ENCODE measurements at regions not wholly inside any gene's neighbourhood (a gene's known extent, or its start where the extent isn't known, plus 50 kb on each side); places are given as distances from the start of the nearest gene placed in this dataset.

DNA sequence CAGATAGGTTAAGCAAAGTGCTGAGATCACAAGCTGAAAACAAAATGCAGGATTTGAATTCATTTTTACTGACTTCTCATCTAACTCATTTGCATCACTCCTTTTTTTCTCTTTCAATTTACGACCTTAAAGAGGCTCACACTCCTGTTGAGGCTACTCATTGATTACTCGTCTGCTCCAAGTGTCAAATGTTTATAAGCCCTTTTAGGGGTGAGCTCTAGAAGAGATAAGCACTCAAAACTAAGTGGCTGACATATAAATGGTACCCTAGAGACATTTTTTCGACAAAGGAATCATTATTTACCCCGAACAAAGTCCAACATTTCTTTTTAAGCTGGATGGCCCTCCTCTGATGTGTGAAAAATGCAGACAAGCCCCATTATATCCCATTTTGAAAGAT, 483.1 kb downstream of the MAT2B start:
- no peak overlapping the region for H3K4me3 ChIP-seq (ENCODE audit: low read depth, low read length, poor library complexity, severe bottlenecking)
- intact Hi-C loops (cut with micrococcal nuclease; ENCODE audit: unreplicated experiment), result no loop called here
- no peak overlapping the region for H3K27ac ChIP-seq (ENCODE audit: low read depth, low read length, poor library complexity, severe bottlenecking)
- ChIA-PET CTCF (ENCODE audit: unreplicated experiment) (interaction anchor here (0.6 kb wide), 1 partner anchor 51 kb away, joined by 5 read pairs; no protein-coding TSS in a partner anchor), POLR2A (no interaction called here)
- DNase-seq (ENCODE audit: low spot score), result no peak
- H3K9me3 ChIP-seq (ENCODE audit: low read length), result no peaks in the 10 kb centered on the region
- no TSS peak for BruUV-seq (replicated peaks)
- no peak overlapping the region for H3K4me2 ChIP-seq (ENCODE audit: low read length)
- H2AFZ ChIP-seq (ENCODE audit: low read length), result no peak overlapping the region
- no peaks in the 10 kb centered on the region for H3K36me3 ChIP-seq (ENCODE audit: insufficient read depth, low read length)
- no peaks in the 10 kb centered on the region for H3K4me1 ChIP-seq (ENCODE audit: insufficient read depth, low read length, poor library complexity, severe bottlenecking)
- no peak for TF ChIP-seq EZH2phosphoT487 (IDR thresholded peaks at IDR 0.05; ENCODE audit: borderline replicate concordance, low read depth, low read length)
- TF ChIP-seq, protein P1, sequence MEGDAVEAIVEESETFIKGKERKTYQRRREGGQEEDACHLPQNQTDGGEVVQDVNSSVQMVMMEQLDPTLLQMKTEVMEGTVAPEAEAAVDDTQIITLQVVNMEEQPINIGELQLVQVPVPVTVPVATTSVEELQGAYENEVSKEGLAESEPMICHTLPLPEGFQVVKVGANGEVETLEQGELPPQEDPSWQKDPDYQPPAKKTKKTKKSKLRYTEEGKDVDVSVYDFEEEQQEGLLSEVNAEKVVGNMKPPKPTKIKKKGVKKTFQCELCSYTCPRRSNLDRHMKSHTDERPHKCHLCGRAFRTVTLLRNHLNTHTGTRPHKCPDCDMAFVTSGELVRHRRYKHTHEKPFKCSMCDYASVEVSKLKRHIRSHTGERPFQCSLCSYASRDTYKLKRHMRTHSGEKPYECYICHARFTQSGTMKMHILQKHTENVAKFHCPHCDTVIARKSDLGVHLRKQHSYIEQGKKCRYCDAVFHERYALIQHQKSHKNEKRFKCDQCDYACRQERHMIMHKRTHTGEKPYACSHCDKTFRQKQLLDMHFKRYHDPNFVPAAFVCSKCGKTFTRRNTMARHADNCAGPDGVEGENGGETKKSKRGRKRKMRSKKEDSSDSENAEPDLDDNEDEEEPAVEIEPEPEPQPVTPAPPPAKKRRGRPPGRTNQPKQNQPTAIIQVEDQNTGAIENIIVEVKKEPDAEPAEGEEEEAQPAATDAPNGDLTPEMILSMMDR (conservative IDR thresholded peaks at IDR 0.05; ENCODE audit: low read length), result no peak
- no peaks in the 10 kb centered on the region for H3K79me2 ChIP-seq (ENCODE audit: insufficient read depth, low read depth, low read length)
- H3K9me2 ChIP-seq (ENCODE audit: insufficient read depth, low read length), result no peaks in the 10 kb centered on the region
- no peaks in the 10 kb centered on the region for H4K20me1 ChIP-seq (ENCODE audit: insufficient read depth, low read length)

GRCh38 chr5:163993126-163993525, 487.7 kb downstream of the MAT2B start:
- no peak for TF ChIP-seq EZH2phosphoT487 (IDR thresholded peaks at IDR 0.05; ENCODE audit: borderline replicate concordance, low read depth, low read length)
- TF ChIP-seq, protein P1 (conservative IDR thresholded peaks at IDR 0.05; ENCODE audit: low read length), result no peak
- POLR2A ChIA-PET, result interaction anchor here (1.3 kb wide), 1 partner anchor 23 kb away, joined by 3 read pairs; no protein-coding TSS in a partner anchor
- BruUV-seq (replicated peaks), result no TSS peak

DNA sequence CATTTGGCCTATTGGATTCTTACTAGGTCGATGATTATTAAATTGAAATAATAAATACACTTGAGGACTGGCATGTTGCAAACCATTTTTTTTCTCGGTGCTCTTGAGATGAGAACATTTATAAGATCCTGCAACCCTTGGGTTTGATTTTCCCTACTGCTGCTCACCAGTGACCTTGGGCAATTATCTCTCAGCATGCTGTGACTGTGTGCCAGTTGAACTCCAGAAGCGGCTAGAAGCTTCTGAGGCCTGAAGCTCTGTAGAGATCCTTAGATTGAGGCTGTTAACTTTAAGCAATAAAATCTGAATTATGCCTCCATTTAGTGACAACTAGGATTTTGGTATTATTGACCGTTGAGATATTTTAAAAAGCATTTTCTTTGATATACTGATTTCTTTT, 489.8 kb downstream of the MAT2B start:
- Histone ChIP-seq H3K9me2 (ENCODE audit: insufficient read depth, low read length) (0 out of 2 replicates have a peak, but pooled peaks cover 4% of the 10 kb centered on the region), H3K79me2 (ENCODE audit: insufficient read depth, low read depth, low read length) (no peaks in the 10 kb centered on the region), H3K4me2 (ENCODE audit: low read length) (no peak overlapping the region), H3K4me3 (ENCODE audit: low read depth, low read length, poor library complexity, severe bottlenecking) (no peak overlapping the region), H4K20me1 (ENCODE audit: insufficient read depth, low read length) (no peaks in the 10 kb centered on the region), H2AFZ (ENCODE audit: low read length) (no peak overlapping the region), H3K9me3 (ENCODE audit: low read length) (no peaks in the 10 kb centered on the region), H3K36me3 (ENCODE audit: insufficient read depth, low read length) (no peaks in the 10 kb centered on the region), H3K4me1 (ENCODE audit: insufficient read depth, low read length, poor library complexity, severe bottlenecking) (no peaks in the 10 kb centered on the region), H3K27ac (ENCODE audit: low read depth, low read length, poor library complexity, severe bottlenecking) (no peak overlapping the region)
- no peak for TF ChIP-seq EZH2phosphoT487 (IDR thresholded peaks at IDR 0.05; ENCODE audit: borderline replicate concordance, low read depth, low read length)
- TF ChIP-seq, protein P1 (conservative IDR thresholded peaks at IDR 0.05; ENCODE audit: low read length), result no peak
- BruUV-seq (replicated peaks), result no TSS peak
- ChIA-PET CTCF (ENCODE audit: unreplicated experiment) (no interaction called here), POLR2A (no interaction called here)
- intact Hi-C loops (cut with micrococcal nuclease; ENCODE audit: unreplicated experiment), result no loop called here
- no peak for DNase-seq (ENCODE audit: low spot score)

More at GRCh38 chr5:163993126-163993525, 487.7 kb downstream of the MAT2B start:
- CTCF ChIA-PET (ENCODE audit: unreplicated experiment), result interaction anchor here (1.0 kb wide), 1 partner anchor 205 kb away, joined by 3 read pairs; no protein-coding TSS in a partner anchor
- Histone ChIP-seq H3K79me2 (ENCODE audit: insufficient read depth, low read depth, low read length) (no peaks in the 10 kb centered on the region), H2AFZ (ENCODE audit: low read length) (no peak overlapping the region), H3K36me3 (ENCODE audit: insufficient read depth, low read length) (no peaks in the 10 kb centered on the region), H3K4me1 (ENCODE audit: insufficient read depth, low read length, poor library complexity, severe bottlenecking) (no peaks in the 10 kb centered on the region), H3K4me3 (ENCODE audit: low read depth, low read length, poor library complexity, severe bottlenecking) (no peak overlapping the region), H4K20me1 (ENCODE audit: insufficient read depth, low read length) (no peaks in the 10 kb centered on the region), H3K9me2 (ENCODE audit: insufficient read depth, low read length) (0 out of 2 replicates have a peak, but pooled peaks cover 4% of the 10 kb centered on the region), H3K27ac (ENCODE audit: low read depth, low read length, poor library complexity, severe bottlenecking) (no peak overlapping the region), H3K4me2 (ENCODE audit: low read length) (no peak overlapping the region), H3K9me3 (ENCODE audit: low read length) (no peaks in the 10 kb centered on the region)
- DNase-seq (ENCODE audit: low spot score), result no peak
- intact Hi-C loops (cut with micrococcal nuclease; ENCODE audit: unreplicated experiment), result no loop called here
